B cell (primary cell): ENCODE measurements at regions not wholly inside any gene's neighbourhood (a gene's known extent, or its start where the extent isn't known, plus 50 kb on each side); places are given as distances from the start of the nearest gene placed in this dataset.
"Not testable (repeated sequence)": the region's sequence is repeated elsewhere in the genome, so short reads cannot be mapped to it uniquely, and the experiment has no call there.

ENCODE experiments used
- ATAC-seq: fragments of 200-7000 bp; cut with Tn5 transposase; one replicate; pipeline ENCODE4 v1.10.0; 2021; ENCODE audit warnings: low read depth, mild to moderate bottlenecking, moderate number of reproducible peaks, moderate library complexity
- CTCF ChIA-PET: fragments of 350-600 bp; sonication (Branson Sonifier 250); formaldehyde crosslinking; loops from one replicate; lab custom pipeline; 2021; ENCODE audit warnings: antibody characterized with exemption, inconsistent platforms; lab: Charles Lee
- POLR2A ChIA-PET: fragments of 350-600 bp; sonication (Branson Sonifier 250); formaldehyde crosslinking; loops from one replicate; lab custom pipeline; 2021; ENCODE audit warnings: antibody characterized with exemption; lab: Charles Lee
- DNase-seq: peaks from one replicate; pipeline ENCODE4 v3.0.0; 2013
- H2AFZ ChIP-seq: 2 replicates; pipeline ENCODE4 v1.6.1; 2012; ENCODE audit warnings: mild to moderate bottlenecking, low read depth, low read length; ENCODE audit not compliant: insufficient read depth, poor library complexity, severe bottlenecking
- H3K27ac ChIP-seq, 2 donors: 1 replicate in 1 of 2; 2 replicates in 1 of 2; pipeline ENCODE4 v1.5.1; 2012 to 2013; ENCODE audit warnings: low read length in 2 of 2, mild to moderate bottlenecking in 2 of 2, moderate library complexity in 1 of 2
- H3K27me3 ChIP-seq, 4 experiments: fragments of 200-600 bp in 1 of 4; sonication (generic) in 1 of 4; replicated peaks in 1 of 4; 1 replicate in 2 of 4; 2 replicates in 2 of 4; pipeline versions ENCODE4 v1.6.1 to v1.7.0; 2013 to 2016; ENCODE audit warnings: low read length in 3 of 4, mild to moderate bottlenecking in 2 of 4, mixed read lengths in 1 of 4, moderate library complexity in 1 of 4; ENCODE audit not compliant: insufficient read depth in 4 of 4, control insufficient read depth in 3 of 4; ENCODE audit errors: control extremely low read depth in 1 of 4
- H3K36me3 ChIP-seq, 2 experiments: replicated peaks in 1 of 2; 1 replicate in 1 of 2; 2 replicates in 1 of 2; pipeline versions ENCODE4 v1.6.1 to v1.7.1; 2013; ENCODE audit warnings: low read length in 1 of 2; ENCODE audit not compliant: insufficient read depth in 2 of 2, control insufficient read depth in 1 of 2; ENCODE audit errors: control extremely low read depth in 1 of 2, extremely low read depth in 1 of 2
- H3K4me1 ChIP-seq, 2 donors: fragments of 200-600 bp in 1 of 2; sonication (generic) in 1 of 2; 1 replicate in 1 of 2; 2 replicates in 1 of 2; pipeline versions ENCODE4 v1.5.1 to v1.6.1; 2013 to 2017; ENCODE audit warnings: low read length in 2 of 2; ENCODE audit not compliant: control insufficient read depth in 2 of 2, insufficient read depth in 2 of 2
- H3K4me2 ChIP-seq: replicated peaks from 2 replicates; pipeline ENCODE3; 2012; ENCODE audit warnings: mild to moderate bottlenecking, low read depth, low read length; ENCODE audit not compliant: poor library complexity, severe bottlenecking
- H3K4me3 ChIP-seq, 5 experiments: fragments of 200-600 bp in 1 of 5; sonication (generic) in 1 of 5; 1 replicate in 3 of 5; 2 replicates in 2 of 5; pipeline versions ENCODE4 v1.5.1 to v1.7.0; 2011 to 2016; ENCODE audit warnings: low read length in 4 of 5, mild to moderate bottlenecking in 4 of 5, low read depth in 2 of 5, control low read depth in 1 of 5, moderate library complexity in 1 of 5; ENCODE audit not compliant: insufficient read depth in 1 of 5; ENCODE audit errors: control extremely low read depth in 1 of 5, extremely low read depth in 1 of 5
- H3K79me2 ChIP-seq: fragments of 200-600 bp; sonication (generic); one replicate; pipeline ENCODE4 v1.6.0; 2016; ENCODE audit warnings: low read length; ENCODE audit not compliant: control insufficient read depth, insufficient read depth
- H3K9ac ChIP-seq: fragments of 200-600 bp; sonication (generic); 2 replicates; pipeline ENCODE4 v1.6.1; 2017; ENCODE audit warnings: mild to moderate bottlenecking, low read length, moderate library complexity
- H3K9me3 ChIP-seq, 3 donors: one replicate each; pipeline versions ENCODE4 v1.6.1 to v1.7.1; 2013; ENCODE audit warnings: low read length in 2 of 3; ENCODE audit not compliant: control insufficient read depth in 2 of 3, insufficient read depth in 1 of 3; ENCODE audit errors: control extremely low read depth in 1 of 3
- H4K20me1 ChIP-seq: 2 replicates; pipeline ENCODE4 v1.6.0; 2012; ENCODE audit warnings: mild to moderate bottlenecking, low read length; ENCODE audit not compliant: insufficient read depth, control insufficient read depth, poor library complexity, severe bottlenecking
- H3K27ac Mint-ChIP-seq: one replicate; pipeline ENCODE4 v1.8.0; 2021; ENCODE audit warnings: mixed read lengths
- H3K27me3 Mint-ChIP-seq: one replicate; pipeline ENCODE4 v1.8.0; 2021; ENCODE audit warnings: mixed read lengths
- H3K4me1 Mint-ChIP-seq: one replicate; pipeline ENCODE4 v1.8.0; 2021; ENCODE audit warnings: mixed read lengths
- H3K4me3 Mint-ChIP-seq: one replicate; pipeline ENCODE4 v1.8.0; 2021; ENCODE audit warnings: mixed read lengths
- H3K9me3 Mint-ChIP-seq: one replicate; pipeline ENCODE4 v1.8.0; 2022; ENCODE audit warnings: mixed read lengths; ENCODE audit not compliant: insufficient read depth
- CTCF ChIP-seq: fragments of 200-600 bp; IDR thresholded peaks from one replicate; pipeline ENCODE4 v1.8.0; 2022; ENCODE audit warnings: antibody characterized with exemption, mild to moderate bottlenecking
- EZH2 ChIP-seq: IDR thresholded peaks from 2 replicates; pipeline ENCODE4 v1.6.1; 2012; ENCODE audit warnings: borderline replicate concordance, low read depth, mild to moderate bottlenecking, moderate library complexity, low read length; ENCODE audit not compliant: insufficient read depth, poor library complexity, severe bottlenecking
- WGBS: methylation state at CpG from one replicate; pipeline ENCODE4 v1.1.5; 2013; ENCODE audit warnings: missing lambda C conversion rate; ENCODE audit not compliant: insufficient coverage; 5-methylcytosine and 5-hydroxymethylcytosine counted together
- intact Hi-C: fragments of 100-400 bp; cut with micrococcal nuclease; formaldehyde crosslinking; loops from one replicate; pipeline ENCODE4 v1.10.0; 2022

- Histone ChIP-seq H3K79me2 (no peaks in the 10 kb centered on the region), H3K27ac (no peak overlapping the region), H2AFZ (no peak overlapping the region), H4K20me1 (no peaks in the 10 kb centered on the region), H3K4me2 (no peak overlapping the region), H3K4me3 (no peak overlapping the region), H3K9me3 (no peaks in the 10 kb centered on the region), H3K27me3 (no peaks in the 10 kb centered on the region), H3K36me3 (no peaks in the 10 kb centered on the region), H3K9ac (no peak overlapping the region), H3K4me1 (no peaks in the 10 kb centered on the region)
- no CpG with 5 or more reads among the region's 6 CpGs for WGBS
- intact Hi-C loops, result no loop called here
- POLR2A ChIA-PET, result no interaction called here
- H3K9me3 Mint-ChIP-seq, result no peaks in the 10 kb centered on the region
- DNase-seq (peak; percentile 5), ATAC-seq (no peak)
- CTCF ChIA-PET, result no interaction called here
- no peak overlapping the region for H3K4me3 Mint-ChIP-seq
- H3K4me1 Mint-ChIP-seq, result no peaks in the 10 kb centered on the region
- no peak overlapping the region for H3K27ac Mint-ChIP-seq
- peak; percentile 52 for TF ChIP-seq CTCF
- no peak for TF ChIP-seq EZH2
- no peaks in the 10 kb centered on the region for H3K27me3 Mint-ChIP-seq
Measured at GRCh38 chrY:18669790-18670189, 103.7 kb downstream of the HSFY2 start.

- POLR2A ChIA-PET, result no interaction called here
- WGBS, result 43% methylated on average over 1 of the region's 4 CpGs
- Histone ChIP-seq H3K9me3 (no peaks in the 10 kb centered on the region), H3K4me1 (no peaks in the 10 kb centered on the region), H3K27me3 (no peaks in the 10 kb centered on the region), H4K20me1 (no peaks in the 10 kb centered on the region), H3K9ac (no peak overlapping the region), H3K4me2 (no peak overlapping the region), H3K27ac (no peak overlapping the region), H3K36me3 (no peaks in the 10 kb centered on the region), H2AFZ (no peak overlapping the region), H3K79me2 (no peaks in the 10 kb centered on the region), H3K4me3 (no peak overlapping the region)
- DNase-seq, result no peak
- Mint-ChIP-seq H3K4me1 (no peaks in the 10 kb centered on the region), H3K4me3 (no peak overlapping the region), H3K27ac (no peak overlapping the region), H3K9me3 (no peaks in the 10 kb centered on the region), H3K27me3 (no peaks in the 10 kb centered on the region)
- intact Hi-C loops, result no loop called here
- no peak for ATAC-seq
- no peak for TF ChIP-seq EZH2
- TF ChIP-seq CTCF, result no peak
- CTCF ChIA-PET, result no interaction called here
Measured at GRCh38 chrY:18671970-18672369, 101.6 kb downstream of the HSFY2 start.

- POLR2A ChIA-PET, H3K4me3 Mint-ChIP-seq, H3K27ac ChIP-seq, intact Hi-C loops, H4K20me1 ChIP-seq, H3K9ac ChIP-seq, H3K27me3 Mint-ChIP-seq, ATAC-seq, H3K36me3 ChIP-seq, H2AFZ ChIP-seq, H3K27ac Mint-ChIP-seq, H3K79me2 ChIP-seq, H3K27me3 ChIP-seq, CTCF ChIA-PET, H3K4me2 ChIP-seq, H3K9me3 ChIP-seq, H3K4me3 ChIP-seq, H3K9me3 Mint-ChIP-seq, DNase-seq, H3K4me1 ChIP-seq, H3K4me1 Mint-ChIP-seq: not testable (repeated sequence)
- WGBS, result no CpG with 5 or more reads among the region's 1 CpG
Measured at GRCh38 chrY:18686027-18686426, 87.5 kb downstream of the HSFY2 start.
